HG02938 (cell line): ENCODE measurements at regions not wholly inside any gene's neighbourhood (a gene's known extent, or its start where the extent isn't known, plus 50 kb on each side); places are given as distances from the start of the nearest gene placed in this dataset.
"Not testable (repeated sequence)": the region's sequence is repeated elsewhere in the genome, so short reads cannot be mapped to it uniquely, and the experiment has no call there.

Experiments used
- ATAC-seq: cut with Tn5 transposase; IDR thresholded peaks from one replicate; pipeline ENCODE4 v1.9.1; 2021; ENCODE audit warnings: mild to moderate bottlenecking, moderate library complexity; ENCODE audit not compliant: unreplicated experiment

DNA sequence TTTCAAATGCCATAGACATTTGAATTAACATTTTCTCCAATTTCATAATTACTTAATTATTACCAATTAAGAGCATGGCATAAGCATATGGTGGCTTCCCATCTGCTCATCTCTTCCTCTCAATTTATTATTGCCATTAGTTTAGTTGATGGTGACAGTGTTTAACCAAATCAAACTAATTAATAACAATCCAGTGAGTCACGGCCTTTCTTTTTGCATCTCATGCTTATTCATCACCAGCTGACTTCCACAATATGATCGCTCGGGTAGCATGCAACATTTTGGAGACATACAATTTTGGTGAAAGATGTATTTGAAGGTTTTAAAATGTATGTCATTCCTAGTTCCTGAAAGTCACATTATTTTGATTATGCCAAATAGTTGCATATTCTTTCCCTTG, 172.8 kb upstream of the TACR3 start:
- no peak for ATAC-seq

DNA sequence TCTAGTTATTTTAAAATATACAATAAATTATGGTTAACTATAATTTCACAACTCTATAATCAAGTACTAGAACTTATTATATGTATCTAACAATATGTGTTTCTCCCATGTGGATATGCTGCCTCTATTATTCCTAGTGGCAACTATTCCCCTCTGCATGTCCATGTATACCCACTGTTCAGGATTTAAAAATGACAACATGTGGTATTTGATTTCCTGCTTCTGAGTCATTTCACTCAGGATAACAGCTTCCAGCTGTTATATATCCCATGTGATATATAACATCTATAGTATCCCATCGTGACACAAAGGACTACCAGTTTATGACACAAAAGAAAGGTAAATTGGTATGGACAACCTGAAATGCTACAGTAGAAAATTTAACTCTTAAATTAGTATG, 167.4 kb upstream of the TACR3 start:
- no peak for ATAC-seq

GRCh38 chr4:103885152-103885551, 165.4 kb upstream of the TACR3 start:
- ATAC-seq: no peak

DNA sequence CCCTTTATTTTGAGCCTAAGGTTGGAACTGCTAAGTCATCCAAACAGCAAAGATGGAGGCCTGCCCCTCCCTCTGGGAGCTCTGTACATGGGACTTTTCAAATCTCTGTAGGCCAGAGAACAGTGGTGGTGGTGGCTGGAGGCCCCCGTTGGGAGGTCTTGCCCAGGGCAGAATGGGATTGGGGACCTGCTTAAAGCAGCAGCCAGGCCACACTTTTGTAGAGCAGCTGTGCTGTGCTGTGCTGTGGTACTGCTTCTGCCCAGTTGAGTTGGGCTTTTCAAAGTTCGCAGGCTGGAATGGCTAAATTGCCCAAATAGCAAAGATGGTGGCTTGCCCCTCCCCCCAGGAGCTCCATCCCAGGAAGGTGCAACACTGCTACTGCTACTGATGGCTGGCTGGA, 147.5 kb upstream of the TACR3 start:
- ATAC-seq: no peak

GRCh38 chr4:103853627-103854026, 133.8 kb upstream of the TACR3 start:
- no peak for ATAC-seq

GRCh38 chr4:103853146-103853545, 133.4 kb upstream of the TACR3 start:
- no peak for ATAC-seq

DNA sequence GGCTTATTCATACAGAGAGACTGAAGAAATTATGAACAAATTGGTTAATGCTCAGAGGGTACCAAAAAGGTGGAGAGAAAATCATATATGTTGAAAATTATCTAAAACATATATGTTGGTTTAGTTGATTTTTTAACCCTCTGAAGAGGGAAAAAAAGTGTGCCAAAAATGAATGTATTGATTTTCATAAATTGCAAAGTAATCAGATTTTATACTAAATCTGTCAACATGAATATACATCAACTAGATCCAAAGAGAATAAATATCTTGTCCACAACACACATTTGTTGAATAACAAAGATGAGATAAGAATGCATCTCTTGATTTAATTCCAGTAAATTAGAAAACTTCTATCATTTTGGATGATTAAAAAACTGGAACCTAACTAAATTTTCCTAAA, 125.3 kb upstream of the TACR3 start:
- ATAC-seq: no peak

DNA sequence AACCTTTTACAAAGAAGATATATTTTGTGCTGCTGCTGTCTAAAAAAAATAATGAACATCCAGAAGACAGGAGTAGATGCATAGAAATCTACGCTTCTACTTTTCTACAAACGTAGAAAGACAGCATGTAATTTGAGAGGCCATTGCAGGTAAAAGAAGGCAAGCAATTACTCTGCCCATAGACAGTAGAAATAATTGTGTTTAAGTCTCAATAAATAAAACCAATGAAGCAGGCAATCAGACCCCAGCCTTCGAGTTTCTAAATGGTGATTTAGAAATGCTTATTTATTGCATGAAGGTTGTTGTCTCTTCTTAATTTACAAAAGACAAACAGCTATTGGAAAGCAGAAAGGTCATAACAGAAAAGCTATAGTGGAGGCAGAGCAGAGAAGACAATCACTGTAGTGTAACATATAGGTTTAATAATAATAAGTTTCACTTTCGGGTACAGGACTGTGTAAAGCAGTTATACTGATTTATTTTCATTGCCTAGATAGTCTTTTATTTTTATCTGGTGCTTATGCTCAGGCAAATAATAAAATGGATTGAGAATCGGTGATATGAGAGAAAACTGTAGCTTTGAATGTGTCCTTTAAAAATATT, 123.0 kb upstream of the TACR3 start:
- no peak for ATAC-seq

DNA sequence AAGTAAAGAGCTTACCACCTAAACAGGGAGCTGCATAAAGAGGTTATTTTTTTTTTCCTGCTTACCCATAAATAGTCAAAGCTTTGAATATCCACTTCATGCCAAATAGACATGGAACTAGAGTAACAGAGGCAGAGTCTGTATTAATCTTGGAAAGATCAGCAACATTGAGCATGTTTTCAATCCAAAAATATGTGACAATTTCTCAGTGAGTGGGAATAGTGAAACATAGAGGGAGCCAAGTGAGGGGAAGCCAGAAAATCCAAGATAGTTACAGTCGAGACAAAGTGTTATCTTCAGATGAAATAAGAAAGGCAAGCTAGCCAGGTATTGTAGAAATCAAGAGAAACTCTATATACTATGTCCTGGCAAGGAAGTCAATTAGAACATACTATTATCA, 122.3 kb upstream of the TACR3 start:
- no peak for ATAC-seq

- ATAC-seq: not testable (repeated sequence)
Observed at GRCh38 chr4:103810308-103810707, 90.5 kb upstream of the TACR3 start.

DNA sequence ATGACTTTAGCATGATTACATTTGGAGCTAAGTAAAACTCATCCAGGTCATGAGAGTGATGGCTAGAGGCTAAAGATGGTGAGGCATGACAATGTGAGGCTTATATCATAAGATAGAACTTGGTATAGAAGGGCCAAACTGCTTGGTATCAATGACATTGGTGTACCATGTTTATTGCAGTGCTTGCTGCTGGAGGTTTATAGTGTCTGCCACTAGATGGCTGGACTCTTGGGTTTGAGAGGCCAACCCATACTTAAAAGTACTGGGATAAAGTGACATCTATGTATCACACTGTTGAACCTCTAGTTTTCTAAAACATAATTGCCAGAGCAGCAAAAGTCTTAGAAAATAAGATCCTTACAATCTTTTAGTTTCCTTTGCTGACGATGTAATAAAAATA, 83.0 kb upstream of the TACR3 start:
- ATAC-seq: no peak

DNA sequence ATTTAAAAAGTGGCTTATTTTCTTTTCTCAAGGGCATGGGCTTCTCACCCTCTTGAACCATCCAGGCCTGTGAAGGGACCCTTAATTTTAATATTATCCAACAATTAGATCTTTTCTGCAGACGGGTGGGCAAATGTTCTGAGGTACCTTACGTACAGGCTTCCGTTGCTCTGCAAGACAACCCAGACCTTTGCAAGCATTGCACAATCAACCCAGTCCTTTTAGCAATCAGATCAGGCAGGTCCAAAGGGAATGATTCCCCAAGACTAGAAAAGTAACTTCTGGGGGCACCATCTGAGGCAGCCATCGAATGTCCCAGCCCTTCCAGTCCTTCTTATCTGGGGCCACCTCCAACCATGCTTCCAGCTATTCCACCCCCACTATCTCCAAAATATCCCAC, 67.3 kb upstream of the TACR3 start:
- no peak for ATAC-seq

DNA sequence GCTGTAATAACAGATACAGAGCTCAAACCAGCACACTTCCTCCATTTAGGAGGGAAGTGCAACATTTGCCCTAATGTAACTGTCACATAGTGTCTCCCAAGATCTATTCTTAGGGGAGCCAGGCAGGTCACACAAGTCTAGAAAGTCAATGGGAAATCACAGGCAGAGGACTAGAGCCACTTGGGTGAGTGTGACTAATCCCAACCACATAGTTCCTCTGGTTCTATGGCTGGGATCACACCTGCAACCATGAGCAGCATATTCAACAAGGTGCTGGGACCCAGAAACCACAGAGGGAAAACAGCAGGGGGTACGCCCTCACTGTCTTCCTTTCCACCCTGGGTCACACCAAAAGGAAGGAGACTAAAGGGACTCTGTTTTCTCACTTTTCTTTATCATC, 66.8 kb upstream of the TACR3 start:
- ATAC-seq: no peak

DNA sequence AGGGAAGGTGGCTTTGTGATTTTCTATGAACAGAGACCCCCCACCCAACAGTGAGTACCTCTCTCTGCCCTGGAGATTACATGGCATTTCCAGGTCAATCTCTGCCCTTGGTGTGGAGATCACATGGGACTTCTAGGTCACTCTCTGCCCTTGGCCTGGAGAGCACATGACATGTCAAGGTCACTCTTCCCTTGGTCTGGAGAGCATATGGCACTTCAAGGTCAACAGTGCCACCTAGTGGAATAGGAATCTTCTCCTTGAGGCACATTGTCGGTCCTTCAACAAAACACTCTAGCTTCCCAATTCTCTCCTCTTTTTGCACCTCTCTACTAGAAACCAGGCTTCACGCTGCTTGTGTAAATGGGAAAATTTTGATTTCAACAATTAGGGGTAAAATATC, 66.2 kb upstream of the TACR3 start:
- ATAC-seq: peak; percentile 78

- no peak for ATAC-seq
Observed at GRCh38 chr4:103778221-103778620, 58.4 kb upstream of the TACR3 start.

DNA sequence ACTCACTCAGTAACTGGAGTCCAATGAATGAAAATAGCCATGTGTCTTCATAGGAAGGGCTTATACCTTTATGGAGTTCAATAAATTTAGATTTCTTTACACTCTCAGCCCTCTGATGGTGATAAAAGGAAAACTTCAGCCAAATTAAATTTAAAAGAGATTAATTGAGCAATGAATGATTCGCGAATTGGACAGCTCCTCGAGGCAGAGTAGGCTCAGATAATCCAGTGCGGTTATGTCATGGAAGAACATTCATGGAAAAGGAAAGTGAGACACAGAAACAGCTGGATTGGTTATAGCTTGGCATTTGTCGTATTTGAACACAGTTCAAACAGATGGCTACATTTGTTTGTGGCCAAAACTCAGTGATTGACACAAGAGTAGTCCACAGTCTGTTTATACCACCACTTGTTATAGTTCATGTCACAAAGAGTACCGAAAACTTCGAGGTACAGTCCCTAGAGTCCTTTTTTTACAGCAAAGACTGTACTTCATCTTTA, 54.6 kb upstream of the TACR3 start:
- ATAC-seq: no peak

DNA sequence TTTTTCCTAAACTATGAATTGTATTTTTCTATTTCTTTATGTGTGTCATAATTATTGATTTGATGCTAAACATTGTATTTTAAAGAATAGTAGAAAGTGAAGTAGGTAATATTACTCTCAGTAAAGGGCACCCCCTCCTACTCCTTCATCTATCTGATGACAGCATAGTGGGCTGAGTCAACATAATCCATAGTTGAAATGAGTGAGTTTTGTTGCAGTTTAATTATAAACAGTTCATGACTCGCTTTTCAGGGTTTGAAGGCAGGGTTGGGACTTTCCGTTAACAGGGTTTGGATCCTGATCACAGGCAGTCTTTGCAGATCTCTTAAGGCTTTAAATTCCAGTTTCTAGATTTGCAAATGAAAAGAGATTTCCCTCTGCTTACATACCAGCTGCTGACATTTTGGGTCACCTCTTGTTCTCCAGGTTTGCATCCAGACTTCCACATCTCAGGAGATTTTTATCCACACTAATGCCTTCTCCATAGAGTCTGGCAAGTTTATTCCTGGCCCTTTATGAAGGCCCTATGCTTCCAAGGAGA, 54.0 kb upstream of the TACR3 start:
- ATAC-seq: no peak
